Prostate gland (tissue), 2 donors: ENCODE measurements at regions not wholly inside any gene's neighbourhood (a gene's known extent, or its start where the extent isn't known, plus 50 kb on each side); places are given as distances from the start of the nearest gene placed in this dataset.
"Not testable (repeated sequence)": the region's sequence is repeated elsewhere in the genome, so short reads cannot be mapped to it uniquely, and the experiment has no call there.

Source experiments
- DNase-seq: peaks from one replicate; pipeline ENCODE4 v3.0.0-alpha.2; 2019; ENCODE audit warnings: low spot score
- H3K27ac ChIP-seq, 2 donors: fragments of 200-600 bp; sonication (generic); 2 replicates each; pipeline ENCODE4 v1.5.1; 2017 to 2019
- H3K27me3 ChIP-seq: fragments of 200-600 bp; sonication (generic); replicated peaks from 2 replicates; pipeline ENCODE4 v1.5.1; 2019; ENCODE audit not compliant: insufficient read depth
- H3K36me3 ChIP-seq, 2 donors: fragments of 200-600 bp; sonication (generic); 1 replicate in 1 of 2; 2 replicates in 1 of 2; pipeline versions ENCODE4 v1.5.1 to v1.8.1; 2017 to 2019
- H3K4me1 ChIP-seq: fragments of 200-600 bp; sonication (generic); replicated peaks from 2 replicates; pipeline ENCODE4 v1.5.1; 2019
- H3K4me3 ChIP-seq, 2 donors: fragments of 200-600 bp; sonication (generic); 2 replicates each; pipeline ENCODE4 v1.5.1; 2017 to 2019
- H3K9me3 ChIP-seq: fragments of 200-600 bp; sonication (generic); 2 replicates; pipeline ENCODE4 v1.5.1; 2017
- CTCF ChIP-seq, 4 experiments: fragments of 200-600 bp in 2 of 4; fragments of 450-650 bp in 2 of 4; sonication (generic) in 2 of 4; IDR thresholded peaks; 1 replicate in 3 of 4; 2 replicates in 1 of 4; pipeline ENCODE4 v1.5.1; 2016 to 2019; ENCODE audit warnings: antibody characterized with exemption in 4 of 4, mild to moderate bottlenecking in 2 of 4, moderate library complexity in 2 of 4
- POLR2A ChIP-seq: fragments of 450-650 bp; IDR thresholded peaks from one replicate; pipeline ENCODE4 v1.6.1; 2016; ENCODE audit warnings: antibody characterized with exemption, mild to moderate bottlenecking
- POLR2AphosphoS5 ChIP-seq: sonication (generic); formaldehyde crosslinking; IDR thresholded peaks from one replicate; pipeline ENCODE4 v1.6.1; 2017; ENCODE audit warnings: antibody characterized with exemption
- WGBS: methylation state at CpG from one replicate; pipeline ENCODE4 v1.1.5; 2018; 5-methylcytosine and 5-hydroxymethylcytosine counted together
- intact Hi-C: fragments of 100-400 bp; cut with DNase I; formaldehyde crosslinking; loops from one replicate; pipeline ENCODE4 v1.14.2; 2022

GRCh38 chr7:152594801-152595200 is 81.1 kb downstream of the XRCC2 start:
- Histone ChIP-seq H3K36me3 (no peaks in the 10 kb centered on the region), H3K4me3 (no peak overlapping the region), H3K4me1 (no peaks in the 10 kb centered on the region), H3K27me3 (no peaks in the 10 kb centered on the region), H3K9me3 (no peaks in the 10 kb centered on the region), H3K27ac (no peak overlapping the region)
- WGBS, result 93% methylated on average over 9 of the region's 9 CpGs
- TF ChIP-seq CTCF (IDR thresholded peaks at IDR 0.05), result no peak
- no peak for TF ChIP-seq POLR2A
- no peak for TF ChIP-seq POLR2AphosphoS5
- intact Hi-C loops, result no loop called here
- no peak for DNase-seq

GRCh38 chr7:152591976-152592375 is 84.0 kb downstream of the XRCC2 start:
- WGBS, result 69% methylated on average over 4 of the region's 4 CpGs
- DNase-seq, result no peak
- no peaks in the 10 kb centered on the region for H3K4me1 ChIP-seq
- H3K36me3 ChIP-seq, result no peaks in the 10 kb centered on the region
- TF ChIP-seq POLR2A (no peak), POLR2AphosphoS5 (no peak), CTCF (IDR thresholded peaks at IDR 0.05) (no peak)
- no peaks in the 10 kb centered on the region for H3K9me3 ChIP-seq
- intact Hi-C loops, result no loop called here
- H3K4me3 ChIP-seq, result no peak overlapping the region
- no peak overlapping the region for H3K27ac ChIP-seq
- no peaks in the 10 kb centered on the region for H3K27me3 ChIP-seq

- Histone ChIP-seq H3K4me1 (no peaks in the 10 kb centered on the region), H3K27me3 (no peaks in the 10 kb centered on the region), H3K9me3 (no peaks in the 10 kb centered on the region), H3K36me3 (no peaks in the 10 kb centered on the region), H3K27ac (no peak overlapping the region), H3K4me3 (no peak overlapping the region)
- intact Hi-C loops, result no loop called here
- TF ChIP-seq POLR2AphosphoS5 (no peak), POLR2A (no peak), CTCF (IDR thresholded peaks at IDR 0.05) (no peak)
- 92% methylated on average over 6 of the region's 6 CpGs for WGBS
- no peak for DNase-seq
Measured at GRCh38 chr7:152590481-152590880, 85.5 kb downstream of the XRCC2 start.

DNA sequence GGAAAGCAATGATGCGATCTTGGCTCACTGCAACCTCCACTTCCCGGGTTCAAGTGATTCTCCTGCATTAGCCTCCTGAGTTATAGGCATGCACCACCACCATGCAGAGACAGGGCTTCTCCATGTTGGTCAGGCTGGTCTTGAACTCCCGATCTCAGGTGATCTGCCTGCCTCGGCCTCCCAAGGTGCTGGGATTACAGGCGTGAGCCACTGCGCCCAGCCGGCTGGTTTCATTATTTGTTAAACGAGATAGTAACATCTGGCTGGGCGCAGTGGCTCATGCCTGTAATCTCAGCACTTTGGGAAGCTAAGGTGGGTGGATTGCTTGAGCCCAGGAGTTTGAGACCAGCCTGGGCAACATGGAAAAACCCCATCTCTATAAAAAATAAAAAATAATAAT is 86.1 kb downstream of the XRCC2 start:
- DNase-seq, intact Hi-C loops, H3K27ac ChIP-seq, H3K9me3 ChIP-seq, H3K36me3 ChIP-seq, H3K4me3 ChIP-seq, H3K27me3 ChIP-seq, H3K4me1 ChIP-seq: not testable (repeated sequence)
- WGBS, result 93% methylated on average over 9 of the region's 9 CpGs

DNA sequence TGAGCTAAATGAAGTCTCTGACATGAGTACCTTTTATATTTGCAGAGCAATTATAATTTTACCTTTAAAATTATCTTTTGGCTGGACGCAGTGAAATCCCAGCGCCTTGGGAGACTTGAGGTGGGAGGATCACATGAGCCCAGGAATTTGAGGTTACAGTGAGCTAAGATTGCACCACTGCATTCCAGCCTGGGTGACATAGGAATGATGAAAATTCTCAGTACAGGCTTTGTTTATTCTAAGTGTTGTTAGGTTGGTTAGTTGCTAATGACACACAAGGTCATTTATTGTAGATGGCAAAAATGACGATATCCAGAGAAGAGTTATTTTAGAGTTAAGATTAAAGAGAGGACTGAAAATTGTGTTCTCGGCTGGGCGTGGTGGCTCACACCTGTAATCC is 87.6 kb downstream of the XRCC2 start:
- no peaks in the 10 kb centered on the region for H3K4me1 ChIP-seq
- H3K27me3 ChIP-seq, result no peaks in the 10 kb centered on the region
- H3K4me3 ChIP-seq, result no peak overlapping the region
- no peak for DNase-seq
- 52% methylated on average over 5 of the region's 5 CpGs for WGBS
- TF ChIP-seq CTCF (IDR thresholded peaks at IDR 0.05) (no peak), POLR2A (no peak), POLR2AphosphoS5 (no peak)
- H3K27ac ChIP-seq, result no peak overlapping the region
- H3K36me3 ChIP-seq, result no peaks in the 10 kb centered on the region
- intact Hi-C loops, result no loop called here
- H3K9me3 ChIP-seq, result no peaks in the 10 kb centered on the region
